ENCODE measurements at regions not wholly inside any gene's neighbourhood (a gene's known extent, or its start where the extent isn't known, plus 50 kb on each side); places are given as distances from the start of the nearest gene placed in this dataset.
"Not testable (repeated sequence)": the region's sequence is repeated elsewhere in the genome, so short reads cannot be mapped to it uniquely, and the experiment has no call there.

GRCh38 chr6:27130668-27131428 lies 116.7 kb upstream of the PRSS16 start:
- Mint-ChIP-seq H3K27ac (ENCODE audit: low read depth) (no peak overlapping the region), H3K27me3 (no peaks in the 10 kb centered on the region), H3K36me3 (ENCODE audit: insufficient read depth) (peaks cover 5% of the 10 kb centered on the region), H3K4me3 (no peak overlapping the region), H3K9me3 (no peaks in the 10 kb centered on the region), H3K4me1 (peaks cover 10% of the 10 kb centered on the region)
- no peak for DNase-seq (ENCODE audit: low spot score in 2 of 2)
- no peak for ATAC-seq (replicated peaks; ENCODE audit: extremely low read depth, poor library complexity, severe bottlenecking)

GRCh38 chr6:27132282-27132531 lies 115.3 kb upstream of the PRSS16 start:
- ATAC-seq (replicated peaks; ENCODE audit: extremely low read depth, poor library complexity, severe bottlenecking); DNase-seq (ENCODE audit: low spot score in 2 of 2); H3K27ac Mint-ChIP-seq (ENCODE audit: low read depth); H3K36me3 Mint-ChIP-seq (ENCODE audit: insufficient read depth); H3K4me1 Mint-ChIP-seq; H3K9me3 Mint-ChIP-seq; H3K4me3 Mint-ChIP-seq; H3K27me3 Mint-ChIP-seq: not testable (repeated sequence)

GRCh38 chr6:27132532-27133280 lies 114.8 kb upstream of the PRSS16 start:
- ATAC-seq (replicated peaks; ENCODE audit: extremely low read depth, poor library complexity, severe bottlenecking) = peak; percentile 84
- no peak overlapping the region for H3K4me3 Mint-ChIP-seq

DNA sequence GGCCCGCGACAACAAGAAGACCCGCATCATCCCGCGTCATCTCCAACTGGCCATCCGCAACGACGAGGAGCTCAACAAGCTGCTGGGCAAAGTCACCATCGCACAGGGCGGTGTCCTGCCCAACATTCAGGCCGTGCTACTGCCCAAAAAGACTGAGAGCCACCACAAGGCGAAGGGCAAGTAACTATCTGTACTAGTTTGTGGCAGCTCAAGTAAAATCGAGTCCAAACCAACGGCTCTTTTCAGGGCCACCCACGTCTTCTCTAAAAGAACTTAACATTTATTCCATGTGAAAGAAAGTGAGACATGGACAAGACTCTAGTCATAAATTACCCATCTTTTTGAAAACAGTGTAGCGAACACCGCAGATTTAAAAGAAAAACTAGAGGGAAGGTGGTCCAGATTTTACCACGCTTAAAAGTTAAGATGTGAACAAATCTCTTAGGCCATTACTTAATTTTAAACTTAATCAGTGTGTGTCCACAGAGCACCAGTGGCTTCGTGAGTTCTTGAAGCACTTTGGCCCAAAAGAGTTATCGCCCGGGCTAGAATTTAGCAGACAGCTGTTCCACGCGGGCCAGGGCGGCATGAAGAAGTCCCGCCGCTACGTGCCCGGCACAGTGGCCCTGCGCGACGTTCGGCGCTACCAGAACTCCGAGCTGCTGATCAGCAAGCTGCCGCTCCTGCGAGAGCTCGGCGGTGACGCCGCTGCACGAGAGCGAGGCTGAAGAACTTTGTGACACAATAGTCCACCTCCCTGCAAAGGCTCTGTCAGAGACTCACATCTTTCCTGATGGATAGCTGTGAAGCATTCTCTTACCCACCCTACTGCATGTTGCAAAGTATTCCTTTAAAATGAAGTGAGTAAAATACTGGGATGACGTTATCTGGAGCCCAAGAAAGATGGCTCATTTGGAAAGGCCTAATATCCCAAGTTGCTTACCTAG lies 113.9 kb upstream of the PRSS16 start:
- ATAC-seq (replicated peaks; ENCODE audit: extremely low read depth, poor library complexity, severe bottlenecking) (peak; percentile 11), DNase-seq (ENCODE audit: low spot score in 2 of 2) (peak; percentile 58 to 60)
- Mint-ChIP-seq H3K9me3 (no peaks in the 10 kb centered on the region), H3K4me1 (peaks cover 6% of the 10 kb centered on the region), H3K4me3 (no peak overlapping the region), H3K36me3 (ENCODE audit: insufficient read depth) (peaks cover 8% of the 10 kb centered on the region), H3K27me3 (no peaks in the 10 kb centered on the region), H3K27ac (ENCODE audit: low read depth) (no peak overlapping the region)

More at GRCh38 chr6:27132532-27133280, 114.8 kb upstream of the PRSS16 start:
- H3K4me1 Mint-ChIP-seq = no peaks in the 10 kb centered on the region
- peak; percentile 85 to 96 for DNase-seq (ENCODE audit: low spot score in 2 of 2)
- no peaks in the 10 kb centered on the region for H3K27me3 Mint-ChIP-seq
- peaks cover 5% of the 10 kb centered on the region for H3K36me3 Mint-ChIP-seq (ENCODE audit: insufficient read depth)
- no peak overlapping the region for H3K27ac Mint-ChIP-seq (ENCODE audit: low read depth)
- no peaks in the 10 kb centered on the region for H3K9me3 Mint-ChIP-seq

- Mint-ChIP-seq H3K27ac (ENCODE audit: low read depth) (no peak overlapping the region), H3K27me3 (no peaks in the 10 kb centered on the region), H3K4me1 (peaks cover 22% of the 10 kb centered on the region), H3K4me3 (no peak overlapping the region), H3K9me3 (no peaks in the 10 kb centered on the region), H3K36me3 (ENCODE audit: insufficient read depth) (peaks cover 19% of the 10 kb centered on the region)
- ATAC-seq (replicated peaks; ENCODE audit: extremely low read depth, poor library complexity, severe bottlenecking) (no peak), DNase-seq (ENCODE audit: low spot score in 2 of 2) (no peak)
These were observed 112.3 kb upstream of the PRSS16 start for GRCh38 chr6:27135087-27135657.

DNA sequence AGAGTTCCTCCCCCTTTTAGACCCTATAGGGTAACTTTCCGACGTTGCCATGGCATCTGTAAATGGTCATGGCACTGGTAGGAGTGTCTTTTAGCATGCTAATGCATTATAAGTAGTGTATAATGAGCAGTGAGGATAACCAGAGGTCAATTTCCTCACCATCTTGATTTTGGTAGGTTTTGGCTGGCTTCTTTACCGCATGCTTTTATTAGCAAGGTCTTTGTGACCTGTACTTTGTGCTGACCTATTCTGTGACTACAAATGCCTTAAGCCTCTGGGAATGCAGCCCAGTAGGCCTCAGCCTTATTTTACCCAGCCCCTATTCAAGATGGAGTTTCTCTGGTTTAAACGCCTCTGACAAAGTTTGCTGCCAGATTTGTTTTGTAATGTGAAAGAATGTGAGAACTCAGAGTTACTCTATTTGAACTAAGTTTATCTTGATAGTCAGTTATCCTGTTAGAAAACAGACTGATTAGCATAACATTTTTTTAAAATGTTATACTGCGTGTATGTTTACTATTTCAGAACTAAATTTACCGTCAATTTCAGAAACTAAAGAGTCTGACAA lies 111.3 kb upstream of the PRSS16 start:
- Mint-ChIP-seq H3K4me1 (peaks cover 30% of the 10 kb centered on the region), H3K27ac (ENCODE audit: low read depth) (no peak overlapping the region), H3K27me3 (no peaks in the 10 kb centered on the region), H3K9me3 (no peaks in the 10 kb centered on the region), H3K36me3 (ENCODE audit: insufficient read depth) (peaks cover 19% of the 10 kb centered on the region), H3K4me3 (no peak overlapping the region)
- ATAC-seq (replicated peaks; ENCODE audit: extremely low read depth, poor library complexity, severe bottlenecking) = no peak
- no peak for DNase-seq (ENCODE audit: low spot score in 2 of 2)

DNA sequence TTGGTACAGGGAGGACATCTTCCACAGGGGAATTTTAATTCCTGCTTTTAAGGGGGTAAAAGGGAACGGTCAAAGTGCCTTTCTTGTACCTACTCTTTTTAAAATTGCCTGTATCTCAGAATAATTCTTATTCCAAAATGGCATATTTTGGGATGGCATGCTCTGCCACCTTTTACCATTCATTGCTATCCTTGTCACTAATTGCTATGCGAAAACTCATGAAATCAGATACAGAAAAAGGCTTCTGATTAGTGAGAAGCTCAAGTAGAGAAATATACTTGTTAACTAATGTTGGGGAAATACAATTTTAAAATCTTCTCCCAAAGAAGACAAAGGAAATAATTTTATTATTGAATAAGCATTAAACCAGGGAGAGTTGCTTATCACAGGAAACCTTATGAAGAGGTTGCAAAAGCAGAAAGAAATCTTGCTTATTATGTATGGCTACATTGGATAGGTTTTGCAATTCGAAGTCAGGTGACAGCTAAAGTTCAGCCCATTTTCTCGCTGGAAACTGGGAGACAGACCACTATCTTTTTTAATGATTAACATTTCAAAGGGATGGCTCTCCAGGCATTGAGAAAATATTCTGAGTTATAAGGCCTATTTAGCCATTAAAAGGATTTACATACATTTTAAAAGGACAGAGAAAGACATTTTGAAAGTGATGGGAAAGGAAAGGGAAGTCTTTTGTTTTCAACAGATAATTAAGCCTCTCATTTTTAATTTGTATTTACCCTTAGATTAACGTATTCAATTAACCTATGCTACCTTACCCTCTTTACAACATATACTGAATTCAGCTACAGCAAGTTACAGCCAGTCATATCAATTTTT lies 110.3 kb upstream of the PRSS16 start:
- DNase-seq (ENCODE audit: low spot score in 2 of 2) (no peak), ATAC-seq (replicated peaks; ENCODE audit: extremely low read depth, poor library complexity, severe bottlenecking) (no peak)
- no peak overlapping the region for H3K27ac Mint-ChIP-seq (ENCODE audit: low read depth)
- H3K36me3 Mint-ChIP-seq (ENCODE audit: insufficient read depth) = peaks cover 20% of the 10 kb centered on the region
- H3K4me3 Mint-ChIP-seq = no peak overlapping the region
- no peaks in the 10 kb centered on the region for H3K27me3 Mint-ChIP-seq
- H3K4me1 Mint-ChIP-seq = peaks cover 36% of the 10 kb centered on the region
- H3K9me3 Mint-ChIP-seq = no peaks in the 10 kb centered on the region

GRCh38 chr6:27138406-27138805 lies 109.1 kb upstream of the PRSS16 start:
- no peak for ATAC-seq (replicated peaks; ENCODE audit: extremely low read depth, poor library complexity, severe bottlenecking)
- peaks cover 36% of the 10 kb centered on the region for H3K4me1 Mint-ChIP-seq
- no peaks in the 10 kb centered on the region for H3K27me3 Mint-ChIP-seq

DNA sequence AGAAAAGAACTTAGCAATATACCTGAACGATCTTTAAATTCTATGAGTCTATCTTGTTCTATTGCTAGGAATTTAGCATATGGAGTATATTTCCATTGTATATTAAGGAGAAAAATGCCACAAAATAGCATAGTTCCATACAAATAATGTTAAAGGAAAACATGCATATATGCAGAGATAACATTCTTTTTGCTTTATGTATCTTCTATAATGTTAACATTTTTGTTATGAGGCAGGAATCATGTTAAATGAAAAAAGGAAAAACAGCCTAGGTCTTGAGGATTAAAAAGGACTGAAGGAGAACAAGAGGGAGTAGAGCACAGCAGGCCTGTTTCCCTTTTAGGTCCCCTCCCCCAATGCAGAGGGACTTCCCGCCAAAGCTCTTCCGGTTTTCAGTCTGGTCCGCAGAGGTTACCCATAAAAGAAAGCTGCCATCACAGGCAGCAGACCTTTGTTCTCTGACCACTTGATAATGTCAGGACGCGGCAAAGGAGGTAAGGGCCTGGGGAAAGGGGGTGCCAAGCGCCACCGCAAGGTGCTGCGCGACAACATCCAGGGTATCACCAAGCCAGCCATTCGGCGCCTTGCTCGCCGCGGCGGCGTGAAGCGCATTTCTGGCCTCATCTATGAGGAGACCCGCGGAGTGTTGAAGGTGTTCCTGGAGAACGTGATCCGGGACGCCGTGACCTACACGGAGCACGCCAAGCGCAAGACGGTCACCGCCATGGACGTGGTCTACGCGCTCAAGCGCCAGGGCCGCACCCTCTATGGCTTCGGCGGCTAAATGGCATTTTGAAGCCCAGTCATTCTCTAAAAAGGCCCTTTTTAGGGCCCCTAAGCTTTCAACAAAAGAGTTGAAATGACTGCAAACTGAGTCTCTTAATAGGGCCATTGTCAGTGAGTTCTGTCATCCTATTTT lies 108.4 kb upstream of the PRSS16 start:
- H3K4me1 Mint-ChIP-seq = peaks cover 36% of the 10 kb centered on the region
- H3K36me3 Mint-ChIP-seq (ENCODE audit: insufficient read depth) = peaks cover 20% of the 10 kb centered on the region
- H3K9me3 Mint-ChIP-seq = no peaks in the 10 kb centered on the region
- peak overlapping the region; percentile 90 for H3K4me3 Mint-ChIP-seq
- peak overlapping the region; percentile 93 for H3K27ac Mint-ChIP-seq (ENCODE audit: low read depth)
- no peaks in the 10 kb centered on the region for H3K27me3 Mint-ChIP-seq
- ATAC-seq (replicated peaks; ENCODE audit: extremely low read depth, poor library complexity, severe bottlenecking) = peak; percentile 73
- peak; percentile 33 to 43 for DNase-seq (ENCODE audit: low spot score in 2 of 2)

More at GRCh38 chr6:27138406-27138805, 109.1 kb upstream of the PRSS16 start:
- Mint-ChIP-seq H3K27ac (ENCODE audit: low read depth) (peak overlapping the region; percentile 93), H3K9me3 (no peaks in the 10 kb centered on the region), H3K36me3 (ENCODE audit: insufficient read depth) (peaks cover 20% of the 10 kb centered on the region), H3K4me3 (peak overlapping the region; percentile 90)
- no peak for DNase-seq (ENCODE audit: low spot score in 2 of 2)

- ATAC-seq (replicated peaks; ENCODE audit: extremely low read depth, poor library complexity, severe bottlenecking) (peak; percentile 12), DNase-seq (ENCODE audit: low spot score in 2 of 2) (no peak)
- H3K9me3 Mint-ChIP-seq = no peaks in the 10 kb centered on the region
- H3K27me3 Mint-ChIP-seq = no peaks in the 10 kb centered on the region
- peaks cover 36% of the 10 kb centered on the region for H3K4me1 Mint-ChIP-seq
- peak overlapping the region; percentile 93 for H3K27ac Mint-ChIP-seq (ENCODE audit: low read depth)
- H3K4me3 Mint-ChIP-seq = peak overlapping the region; percentile 90
- H3K36me3 Mint-ChIP-seq (ENCODE audit: insufficient read depth) = peaks cover 17% of the 10 kb centered on the region
These were observed 107.5 kb upstream of the PRSS16 start for GRCh38 chr6:27139756-27140579.
